ENCODE measurements at regions not wholly inside any gene's neighbourhood (a gene's known extent, or its start where the extent isn't known, plus 50 kb on each side); places are given as distances from the start of the nearest gene placed in this dataset.
"Not testable (repeated sequence)": the region's sequence is repeated elsewhere in the genome, so short reads cannot be mapped to it uniquely, and the experiment has no call there.

- FAIRE-seq = no peak
These were observed 304.2 kb downstream of the DNAH5 start for GRCh38 chr5:13640270-13640669.

GRCh38 chr5:13632676-13633075, 311.8 kb downstream of the DNAH5 start:
- FAIRE-seq = no peak

- FAIRE-seq = no peak
These were observed 315.3 kb downstream of the DNAH5 start for GRCh38 chr5:13629218-13629617.

DNA sequence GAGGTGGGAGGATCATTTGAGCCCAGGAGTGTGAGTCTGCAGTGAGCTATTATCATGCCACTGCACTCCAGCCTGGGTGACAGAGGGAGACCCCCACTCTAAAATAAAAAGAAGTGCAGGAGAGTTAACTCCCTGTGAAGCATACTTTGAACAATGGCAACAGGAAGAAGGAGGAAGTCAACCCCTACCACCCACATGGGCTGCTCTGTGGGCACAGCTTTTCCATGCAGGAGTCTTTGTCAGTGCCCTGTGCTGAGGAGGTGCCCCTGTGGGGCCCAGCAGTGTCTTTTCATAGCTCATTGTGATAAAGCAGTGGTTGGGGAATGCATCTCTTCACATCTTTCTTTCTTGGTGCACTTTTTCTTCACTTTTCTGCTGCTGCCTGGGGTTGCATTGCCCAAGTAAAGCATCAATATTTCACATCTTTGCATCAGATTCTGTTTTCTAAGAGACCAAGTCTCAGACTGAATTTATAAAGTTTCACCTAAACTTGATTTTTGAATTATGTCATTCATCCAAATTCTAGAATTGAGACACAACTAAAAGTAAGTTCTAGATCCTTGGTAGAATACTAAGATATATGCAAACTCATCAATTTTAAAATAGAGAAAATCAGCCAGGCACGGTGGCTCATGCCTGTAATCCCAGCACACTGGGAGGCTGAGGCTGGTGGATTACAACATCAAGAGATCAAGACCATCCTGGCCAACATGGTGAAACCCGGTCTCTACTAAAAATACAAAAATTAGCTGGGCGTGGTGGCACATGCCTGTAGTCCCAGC, 316.6 kb downstream of the DNAH5 start:
- FAIRE-seq = no peak

DNA sequence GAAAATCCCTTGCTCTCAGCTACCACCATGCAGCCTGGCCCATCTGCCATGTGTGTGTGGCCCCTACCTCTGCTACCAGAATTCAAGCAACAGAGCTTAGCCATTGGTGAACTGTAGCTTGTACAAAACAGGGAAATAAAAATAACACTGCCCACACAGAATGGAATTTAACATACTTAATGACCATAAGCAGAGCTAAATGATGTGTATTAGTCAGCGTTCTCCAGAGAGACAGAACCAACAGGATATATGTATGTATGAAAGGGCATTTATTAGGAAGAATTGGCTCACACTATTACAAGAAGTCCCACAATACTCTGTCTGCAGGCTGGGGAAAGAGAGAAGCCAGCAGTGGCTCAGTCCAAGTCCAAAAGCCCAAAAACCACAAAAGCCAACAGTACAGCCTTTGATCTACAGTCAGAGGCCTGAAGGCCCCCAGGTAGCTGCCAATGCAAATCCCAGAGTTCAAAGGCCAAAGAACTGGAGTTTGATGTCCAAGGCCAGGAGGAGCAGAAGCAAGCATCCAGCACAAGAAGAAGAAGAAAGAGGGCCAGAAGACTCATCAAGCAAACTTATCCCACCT, 318.8 kb downstream of the DNAH5 start:
- no peak for FAIRE-seq

GRCh38 chr5:13624283-13625074, 320.0 kb downstream of the DNAH5 start:
- FAIRE-seq = no peak

- no peak for FAIRE-seq
These were observed 330.9 kb downstream of the DNAH5 start for GRCh38 chr5:13613621-13614020.

DNA sequence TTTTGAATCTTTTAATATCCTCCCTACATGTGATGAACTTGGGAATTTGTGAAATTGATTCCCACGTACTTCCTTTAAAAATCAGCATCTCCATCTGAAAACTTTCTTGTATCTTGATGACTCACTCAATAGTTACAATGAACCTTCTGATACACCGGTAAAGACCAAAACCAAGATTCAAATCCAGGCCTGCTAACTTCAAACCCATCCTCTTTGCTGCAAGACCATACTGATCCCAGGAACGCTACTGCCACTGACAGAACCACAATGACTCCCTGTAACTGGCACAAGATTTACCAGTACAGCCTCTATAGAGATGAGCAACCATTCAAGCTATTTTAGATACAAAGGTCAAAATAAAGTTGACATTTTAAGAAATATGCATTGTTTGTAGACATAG, 332.9 kb downstream of the DNAH5 start:
- no peak for FAIRE-seq

DNA sequence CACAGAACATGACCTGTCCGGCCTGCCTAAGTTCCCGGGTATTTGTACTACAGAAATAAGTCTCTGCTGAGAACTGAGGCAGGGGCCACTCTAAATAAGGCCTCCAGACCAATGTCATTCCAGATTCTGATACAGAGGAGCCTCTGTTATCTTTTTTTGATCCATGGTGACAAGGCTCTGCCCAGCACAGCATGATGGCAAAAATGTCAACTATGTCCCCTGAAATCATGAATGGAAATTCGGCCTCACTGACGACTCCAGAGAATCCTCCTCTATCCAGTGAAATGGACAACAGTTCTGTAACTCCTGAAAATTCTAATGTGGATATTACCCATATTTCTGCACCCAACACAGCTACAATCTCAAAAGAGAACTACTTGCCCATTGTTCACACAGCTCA, 335.0 kb downstream of the DNAH5 start:
- no peak for FAIRE-seq

- FAIRE-seq = no peak
These were observed 338.4 kb downstream of the DNAH5 start for GRCh38 chr5:13606051-13606450.

DNA sequence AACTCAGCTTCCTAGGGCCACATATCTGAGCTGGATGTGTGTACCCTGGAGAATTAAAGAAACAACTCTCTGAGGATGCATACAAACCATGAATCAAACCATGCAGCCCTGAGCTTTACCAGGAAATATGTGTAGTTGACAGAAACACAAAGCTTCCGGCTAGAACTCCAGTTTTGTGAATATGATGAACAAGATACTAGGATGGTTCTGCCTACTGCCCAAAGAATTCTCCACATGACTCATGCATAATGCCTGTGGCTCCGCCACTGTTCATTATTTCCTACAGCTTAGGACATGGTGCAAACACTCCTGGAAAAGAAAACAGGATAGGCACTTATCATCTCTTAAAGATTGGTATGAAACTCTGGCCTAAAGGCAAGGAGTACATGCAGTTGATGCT, 343.4 kb downstream of the DNAH5 start:
- FAIRE-seq = no peak

DNA sequence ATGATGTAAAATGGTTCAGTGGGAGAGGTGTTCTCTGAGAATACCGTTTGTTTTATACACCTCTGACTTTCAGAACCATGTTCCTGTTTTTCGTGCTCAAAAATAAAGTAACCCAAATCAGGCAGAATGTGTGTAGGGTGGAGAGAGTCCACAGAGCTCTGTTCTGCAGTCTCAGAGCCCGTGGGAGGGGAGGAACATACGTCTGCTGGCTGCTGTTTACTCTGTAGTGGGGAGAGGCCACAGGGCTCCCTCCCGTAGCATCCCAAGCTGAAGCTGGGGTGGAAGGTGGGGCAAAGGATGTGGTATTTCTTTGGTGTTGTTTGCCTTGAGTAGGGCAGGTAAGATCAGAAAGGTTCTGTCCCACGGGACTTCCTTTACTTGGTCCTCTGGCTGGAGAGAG, 348.5 kb downstream of the DNAH5 start:
- no peak for FAIRE-seq

GRCh38 chr5:13591621-13592020, 352.9 kb downstream of the DNAH5 start:
- no peak for FAIRE-seq

DNA sequence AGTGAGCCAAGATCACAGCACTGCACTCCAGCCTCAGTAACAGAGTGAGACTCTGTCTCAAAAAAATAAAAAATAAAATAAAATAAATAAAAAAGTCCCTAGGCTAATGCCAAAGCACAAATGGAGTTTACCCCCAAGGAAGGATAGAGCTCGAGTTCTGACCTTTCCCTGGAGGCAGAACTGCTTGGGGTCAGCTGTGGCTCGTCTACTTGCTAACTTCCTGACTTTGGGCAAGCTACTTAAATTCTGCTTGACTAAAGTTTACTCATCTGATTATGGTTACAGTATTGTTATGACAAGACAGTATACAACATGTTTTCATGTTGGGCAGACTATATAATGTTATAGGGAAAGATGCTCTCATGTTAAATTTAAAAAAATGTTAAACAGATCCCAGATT, 359.2 kb downstream of the DNAH5 start:
- no peak for FAIRE-seq

DNA sequence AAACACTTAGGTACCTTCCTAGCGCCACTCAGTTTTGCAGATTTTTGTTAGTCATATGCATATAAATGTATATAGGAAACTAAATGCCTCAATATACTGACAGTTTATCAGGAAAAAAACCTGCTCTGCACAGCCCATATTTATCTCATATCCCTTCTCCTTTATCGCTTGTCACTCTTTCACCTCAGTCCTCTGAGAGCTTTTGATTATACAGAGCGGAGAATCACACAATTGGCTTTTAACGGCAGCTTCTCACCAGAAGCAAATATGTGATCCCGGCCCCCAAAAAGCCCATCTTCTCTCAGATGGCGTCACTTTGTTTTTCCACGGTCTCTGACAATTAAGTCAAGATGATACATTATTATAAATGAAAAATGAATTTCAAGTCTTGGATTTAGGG, 362.6 kb downstream of the DNAH5 start:
- FAIRE-seq = no peak

DNA sequence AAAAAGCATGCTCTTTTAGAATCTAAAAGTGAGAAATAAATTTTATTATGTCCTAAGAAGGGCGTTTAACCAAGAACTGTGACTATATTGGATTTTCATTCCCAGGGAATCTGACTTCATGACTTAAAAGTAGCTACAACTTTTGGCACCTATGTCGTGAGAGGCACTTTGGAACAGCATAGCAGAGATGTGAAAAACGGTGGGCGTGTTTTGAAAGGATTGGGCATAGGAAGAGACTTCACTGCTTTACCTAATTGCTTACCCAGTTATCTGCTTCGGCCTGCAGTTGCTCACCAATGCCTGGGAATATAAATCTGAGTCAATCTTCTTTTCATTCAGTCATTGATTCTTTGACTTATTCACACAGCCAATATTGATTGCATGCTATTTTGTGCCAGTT, 363.4 kb downstream of the DNAH5 start:
- FAIRE-seq = no peak

DNA sequence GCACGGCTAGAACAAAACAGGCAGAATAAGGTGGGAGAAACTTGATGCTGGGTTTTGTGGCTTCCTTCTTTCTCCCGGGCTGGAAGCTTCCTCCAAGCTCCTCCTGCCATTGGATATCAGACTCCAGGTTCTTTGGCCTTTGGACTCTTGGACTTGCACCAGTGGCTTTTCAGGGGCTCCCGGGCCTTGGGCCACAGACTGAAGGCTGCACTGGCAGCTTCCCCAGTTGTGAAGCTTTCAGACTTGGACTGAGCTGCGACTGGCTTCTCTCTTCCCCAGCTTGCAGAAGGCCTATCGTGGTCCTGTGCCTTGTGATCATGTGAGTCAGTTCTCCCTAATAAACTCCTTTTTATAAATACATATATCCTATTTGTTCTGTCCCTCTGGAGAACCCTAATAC, 364.4 kb downstream of the DNAH5 start:
- FAIRE-seq = no peak

DNA sequence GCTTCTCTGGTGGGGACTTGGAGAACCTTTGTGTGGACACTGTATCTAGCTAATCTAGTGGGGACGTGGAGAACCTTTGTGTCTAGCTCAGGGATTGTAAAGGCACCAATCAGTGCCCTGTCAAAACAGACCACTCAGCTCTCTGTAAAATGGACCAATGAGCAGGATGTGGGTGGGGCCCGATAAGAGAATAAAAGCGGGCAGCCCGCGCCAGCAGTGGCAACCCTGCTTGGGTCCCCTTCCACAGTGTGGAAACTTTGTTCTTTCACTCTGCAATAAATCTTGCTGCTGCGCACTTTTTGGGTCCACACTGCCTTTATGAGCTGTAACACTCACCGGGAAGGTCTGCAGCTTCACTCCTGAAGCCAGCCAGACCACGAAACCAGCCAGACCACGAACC, 365.4 kb downstream of the DNAH5 start:
- not testable (repeated sequence) for FAIRE-seq

GRCh38 chr5:13578311-13579039, 366.0 kb downstream of the DNAH5 start:
- not testable (repeated sequence) for FAIRE-seq

DNA sequence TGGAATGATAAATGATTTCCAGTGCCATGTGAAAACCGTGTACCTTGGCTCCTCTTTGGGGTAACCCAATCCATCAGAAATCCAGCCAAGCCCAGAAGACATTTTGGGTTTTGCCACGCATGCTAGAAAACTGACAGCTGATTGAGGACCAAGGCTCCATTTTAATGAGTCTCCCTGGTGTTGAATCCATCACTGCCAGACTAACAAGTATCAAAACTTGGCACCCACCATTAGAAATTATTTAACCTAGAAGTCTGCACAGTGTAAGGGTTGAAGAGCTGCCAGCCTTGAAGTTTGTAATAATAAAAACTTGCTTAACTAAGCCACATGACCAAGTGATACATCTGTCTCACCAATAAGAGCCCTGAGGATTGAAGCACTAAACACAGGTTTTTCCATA, 369.9 kb downstream of the DNAH5 start:
- no peak for FAIRE-seq

DNA sequence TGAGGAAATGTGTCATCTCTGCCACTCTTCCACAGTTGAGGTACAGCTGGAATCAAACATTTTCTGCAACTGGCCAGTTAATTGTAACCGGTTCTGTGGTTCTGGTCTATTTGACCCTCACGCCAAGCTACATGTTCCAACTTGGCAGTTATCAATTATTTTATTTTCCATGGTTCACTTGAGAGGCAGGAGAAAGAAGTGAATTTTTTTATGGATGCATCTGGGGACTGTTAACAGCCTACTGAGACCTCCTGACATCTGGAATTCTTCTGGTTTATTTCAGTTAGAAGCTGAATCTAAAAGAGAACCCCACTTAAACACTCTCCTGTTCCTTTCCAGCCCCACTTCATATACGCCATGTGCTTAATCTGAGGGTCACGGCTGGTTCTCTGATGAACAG, 372.3 kb downstream of the DNAH5 start:
- FAIRE-seq = no peak

GRCh38 chr5:13569090-13569715, 375.3 kb downstream of the DNAH5 start:
- FAIRE-seq = no peak

GRCh38 chr5:13567819-13568218, 376.7 kb downstream of the DNAH5 start:
- FAIRE-seq = no peak

All from colon (tissue), 2 donors.